GM23338 (cell line): ENCODE measurements at regions not wholly inside any gene's neighbourhood (a gene's known extent, or its start where the extent isn't known, plus 50 kb on each side); places are given as distances from the start of the nearest gene placed in this dataset.
A peak's percentile ranks its signal among the peaks of the same experiment; 100 is the strongest.

Experiments
- ATAC-seq: fragments of 200-7000 bp; cut with Tn5 transposase; 3 replicates; pipeline ENCODE4 v1.9.1; 2020
- DNase-seq: peaks from one replicate; pipeline ENCODE4 v3.0.0-alpha.2; 2015; ENCODE audit warnings: low spot score
- H2AFZ ChIP-seq: fragments of 200-600 bp; sonication (generic); 2 replicates; pipeline ENCODE4 v1.8.0; 2016; ENCODE audit warnings: antibody characterized with exemption, mild to moderate bottlenecking, moderate library complexity
- H3F3A ChIP-seq: fragments of 200-600 bp; sonication (generic); replicated peaks from 2 replicates; pipeline ENCODE4 v1.8.0; 2017; ENCODE audit warnings: antibody characterized with exemption, mixed run types, low read depth
- H3K27ac ChIP-seq: fragments of 200-600 bp; sonication (generic); 2 replicates; pipeline ENCODE4 v1.6.1; 2016; ENCODE audit warnings: low read depth
- H3K27me3 ChIP-seq: fragments of 200-600 bp; sonication (generic); 2 replicates; pipeline ENCODE4 v1.8.0; 2016; ENCODE audit warnings: mild to moderate bottlenecking, mixed run types, moderate library complexity; ENCODE audit not compliant: insufficient read depth
- H3K36me3 ChIP-seq: fragments of 200-600 bp; sonication (generic); 2 replicates; pipeline ENCODE4 v1.8.0; 2016; ENCODE audit warnings: mild to moderate bottlenecking; ENCODE audit not compliant: insufficient read depth
- H3K4me1 ChIP-seq: fragments of 200-600 bp; sonication (generic); 2 replicates; pipeline ENCODE4 v1.8.0; 2016; ENCODE audit warnings: mild to moderate bottlenecking, moderate library complexity; ENCODE audit not compliant: insufficient read depth
- H3K4me2 ChIP-seq: fragments of 200-600 bp; sonication (generic); 2 replicates; pipeline ENCODE4 v1.7.1; 2017; ENCODE audit warnings: mixed run types
- H3K4me3 ChIP-seq: fragments of 200-600 bp; sonication (generic); 2 replicates; pipeline ENCODE4 v1.6.1; 2016; ENCODE audit warnings: mixed run types
- H3K79me2 ChIP-seq: fragments of 200-600 bp; sonication (generic); replicated peaks from 2 replicates; pipeline ENCODE4 v1.8.0; 2017; ENCODE audit warnings: mild to moderate bottlenecking; ENCODE audit not compliant: insufficient read depth
- H3K9me2 ChIP-seq: fragments of 200-600 bp; sonication (generic); 2 replicates; pipeline ENCODE4 v1.8.0; 2017; ENCODE audit not compliant: insufficient read depth
- H4K20me1 ChIP-seq: fragments of 200-600 bp; sonication (generic); replicated peaks from 2 replicates; pipeline ENCODE4 v1.8.0; 2017; ENCODE audit warnings: mild to moderate bottlenecking; ENCODE audit not compliant: insufficient read depth
- H3K27ac Mint-ChIP-seq: 2 replicates; pipeline ENCODE4 v1.8.0; 2020; ENCODE audit warnings: inconsistent platforms, mild to moderate bottlenecking, moderate library complexity, mixed read lengths
- H3K27me3 Mint-ChIP-seq: 3 replicates; pipeline ENCODE4 v1.8.0; 2022; ENCODE audit warnings: low read depth, mild to moderate bottlenecking, moderate library complexity, mixed read lengths, inconsistent platforms; ENCODE audit not compliant: insufficient read depth, poor library complexity
- H3K36me3 Mint-ChIP-seq: 3 replicates; pipeline ENCODE4 v1.8.0; 2021; ENCODE audit warnings: low read depth, mild to moderate bottlenecking, inconsistent platforms, moderate library complexity, mixed read lengths
- H3K4me1 Mint-ChIP-seq: 3 replicates; pipeline ENCODE4 v1.8.0; 2020; ENCODE audit warnings: mild to moderate bottlenecking, inconsistent platforms, mixed read lengths
- H3K4me3 Mint-ChIP-seq: 3 replicates; pipeline ENCODE4 v1.8.0; 2021; ENCODE audit warnings: moderate library complexity, mild to moderate bottlenecking, inconsistent platforms, mixed read lengths
- H3K9me3 Mint-ChIP-seq: 3 replicates; pipeline ENCODE4 v1.8.0; 2020; ENCODE audit warnings: moderate library complexity, mild to moderate bottlenecking, inconsistent platforms, mixed read lengths
- JUNB ChIP-seq: IDR thresholded peaks from one replicate; pipeline ENCODE4 v1.6.1; 2016; ENCODE audit warnings: antibody characterized with exemption; ENCODE audit not compliant: unreplicated experiment
- NANOG ChIP-seq: IDR thresholded peaks from 2 replicates; pipeline ENCODE4 v1.6.1; 2016; ENCODE audit warnings: antibody characterized with exemption, borderline replicate concordance
- POLR2AphosphoS5 ChIP-seq: IDR thresholded peaks from 2 replicates; pipeline ENCODE4 v1.6.1; 2016; ENCODE audit warnings: antibody characterized with exemption, low read depth
- STAT1 ChIP-seq: IDR thresholded peaks from one replicate; pipeline ENCODE4 v1.6.1; 2016; ENCODE audit warnings: antibody characterized with exemption; ENCODE audit not compliant: unreplicated experiment
- ZNF114 ChIP-seq: fragments of 250-450 bp; sonication (Bioruptor Pico); IDR thresholded peaks from 2 replicates; pipeline ENCODE4 v1.5.0; 2020; ENCODE audit warnings: mild to moderate bottlenecking, moderate library complexity
- ZNF331 ChIP-seq: fragments of 250-450 bp; sonication (Bioruptor Pico); IDR thresholded peaks from 2 replicates; pipeline ENCODE4 v1.5.0; 2020; ENCODE audit warnings: low read depth, mild to moderate bottlenecking, moderate library complexity
- TF ChIP-seq, protein P1 (sequence below): fragments of 250-450 bp; sonication (Bioruptor Pico); IDR thresholded peaks from 2 replicates; pipeline ENCODE4 v1.5.0; 2020; ENCODE audit warnings: mild to moderate bottlenecking, moderate library complexity
- TF ChIP-seq, protein P2 (sequence below): IDR thresholded peaks from 2 replicates; pipeline ENCODE4 v1.6.1; 2016; ENCODE audit warnings: antibody characterized with exemption
- TF ChIP-seq, protein P3 (sequence below): IDR thresholded peaks from one replicate; pipeline ENCODE4 v1.6.1; 2018; ENCODE audit warnings: antibody characterized with exemption; ENCODE audit not compliant: unreplicated experiment

DNA sequence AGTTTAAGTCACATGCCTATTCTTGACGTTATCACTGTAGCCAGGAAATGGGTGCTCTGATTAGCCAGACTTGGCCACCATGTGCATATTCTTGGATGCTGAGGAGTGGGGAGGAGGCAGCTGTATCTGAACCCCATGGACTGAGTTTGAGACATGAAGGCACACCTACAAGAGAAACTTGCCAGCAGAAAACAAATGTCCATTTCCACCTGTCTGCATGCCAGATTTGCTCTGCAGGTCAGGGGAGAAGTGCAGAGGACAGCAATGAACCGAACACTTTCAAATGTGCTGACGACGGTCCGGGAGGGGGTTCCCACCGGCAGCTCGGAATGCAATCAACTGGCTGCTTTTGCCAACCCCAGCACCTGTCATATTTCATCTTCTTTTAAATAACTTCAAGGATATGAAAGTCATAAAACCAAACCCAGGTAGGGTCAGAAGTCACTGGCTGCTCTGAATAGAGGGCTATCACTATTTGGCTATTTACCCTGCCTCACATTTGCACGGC, 287.8 kb upstream of the N4BP1 start (continued):
- TF ChIP-seq, protein P1, sequence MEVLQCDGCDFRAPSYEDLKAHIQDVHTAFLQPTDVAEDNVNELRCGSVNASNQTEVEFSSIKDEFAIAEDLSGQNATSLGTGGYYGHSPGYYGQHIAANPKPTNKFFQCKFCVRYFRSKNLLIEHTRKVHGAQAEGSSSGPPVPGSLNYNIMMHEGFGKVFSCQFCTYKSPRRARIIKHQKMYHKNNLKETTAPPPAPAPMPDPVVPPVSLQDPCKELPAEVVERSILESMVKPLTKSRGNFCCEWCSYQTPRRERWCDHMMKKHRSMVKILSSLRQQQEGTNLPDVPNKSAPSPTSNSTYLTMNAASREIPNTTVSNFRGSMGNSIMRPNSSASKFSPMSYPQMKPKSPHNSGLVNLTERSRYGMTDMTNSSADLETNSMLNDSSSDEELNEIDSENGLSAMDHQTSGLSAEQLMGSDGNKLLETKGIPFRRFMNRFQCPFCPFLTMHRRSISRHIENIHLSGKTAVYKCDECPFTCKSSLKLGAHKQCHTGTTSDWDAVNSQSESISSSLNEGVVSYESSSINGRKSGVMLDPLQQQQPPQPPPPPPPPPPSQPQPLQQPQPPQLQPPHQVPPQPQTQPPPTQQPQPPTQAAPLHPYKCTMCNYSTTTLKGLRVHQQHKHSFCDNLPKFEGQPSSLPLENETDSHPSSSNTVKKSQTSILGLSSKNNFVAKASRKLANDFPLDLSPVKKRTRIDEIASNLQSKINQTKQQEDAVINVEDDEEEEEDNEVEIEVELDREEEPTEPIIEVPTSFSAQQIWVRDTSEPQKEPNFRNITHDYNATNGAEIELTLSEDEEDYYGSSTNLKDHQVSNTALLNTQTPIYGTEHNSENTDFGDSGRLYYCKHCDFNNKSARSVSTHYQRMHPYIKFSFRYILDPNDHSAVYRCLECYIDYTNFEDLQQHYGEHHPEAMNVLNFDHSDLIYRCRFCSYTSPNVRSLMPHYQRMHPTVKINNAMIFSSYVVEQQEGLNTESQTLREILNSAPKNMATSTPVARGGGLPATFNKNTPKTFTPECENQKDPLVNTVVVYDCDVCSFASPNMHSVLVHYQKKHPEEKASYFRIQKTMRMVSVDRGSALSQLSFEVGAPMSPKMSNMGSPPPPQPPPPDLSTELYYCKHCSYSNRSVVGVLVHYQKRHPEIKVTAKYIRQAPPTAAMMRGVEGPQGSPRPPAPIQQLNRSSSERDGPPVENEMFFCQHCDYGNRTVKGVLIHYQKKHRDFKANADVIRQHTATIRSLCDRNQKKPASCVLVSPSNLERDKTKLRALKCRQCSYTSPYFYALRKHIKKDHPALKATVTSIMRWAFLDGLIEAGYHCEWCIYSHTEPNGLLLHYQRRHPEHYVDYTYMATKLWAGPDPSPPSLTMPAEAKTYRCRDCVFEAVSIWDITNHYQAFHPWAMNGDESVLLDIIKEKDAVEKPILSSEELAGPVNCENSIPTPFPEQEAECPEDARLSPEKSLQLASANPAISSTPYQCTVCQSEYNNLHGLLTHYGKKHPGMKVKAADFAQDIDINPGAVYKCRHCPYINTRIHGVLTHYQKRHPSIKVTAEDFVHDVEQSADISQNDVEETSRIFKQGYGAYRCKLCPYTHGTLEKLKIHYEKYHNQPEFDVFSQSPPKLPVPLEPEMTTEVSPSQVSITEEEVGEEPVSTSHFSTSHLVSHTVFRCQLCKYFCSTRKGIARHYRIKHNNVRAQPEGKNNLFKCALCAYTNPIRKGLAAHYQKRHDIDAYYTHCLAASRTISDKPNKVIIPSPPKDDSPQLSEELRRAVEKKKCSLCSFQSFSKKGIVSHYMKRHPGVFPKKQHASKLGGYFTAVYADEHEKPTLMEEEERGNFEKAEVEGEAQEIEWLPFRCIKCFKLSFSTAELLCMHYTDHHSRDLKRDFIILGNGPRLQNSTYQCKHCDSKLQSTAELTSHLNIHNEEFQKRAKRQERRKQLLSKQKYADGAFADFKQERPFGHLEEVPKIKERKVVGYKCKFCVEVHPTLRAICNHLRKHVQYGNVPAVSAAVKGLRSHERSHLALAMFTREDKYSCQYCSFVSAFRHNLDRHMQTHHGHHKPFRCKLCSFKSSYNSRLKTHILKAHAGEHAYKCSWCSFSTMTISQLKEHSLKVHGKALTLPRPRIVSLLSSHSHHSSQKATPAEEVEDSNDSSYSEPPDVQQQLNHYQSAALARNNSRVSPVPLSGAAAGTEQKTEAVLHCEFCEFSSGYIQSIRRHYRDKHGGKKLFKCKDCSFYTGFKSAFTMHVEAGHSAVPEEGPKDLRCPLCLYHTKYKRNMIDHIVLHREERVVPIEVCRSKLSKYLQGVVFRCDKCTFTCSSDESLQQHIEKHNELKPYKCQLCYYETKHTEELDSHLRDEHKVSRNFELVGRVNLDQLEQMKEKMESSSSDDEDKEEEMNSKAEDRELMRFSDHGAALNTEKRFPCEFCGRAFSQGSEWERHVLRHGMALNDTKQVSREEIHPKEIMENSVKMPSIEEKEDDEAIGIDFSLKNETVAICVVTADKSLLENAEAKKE: no peak
- TF ChIP-seq NANOG (no peak), STAT1 (no peak), JUNB (no peak), ZNF331 (CRISPR knock-in tag) (no peak), ZNF114 (CRISPR knock-in tag) (no peak), POLR2AphosphoS5 (no peak)
- TF ChIP-seq, protein P2, sequence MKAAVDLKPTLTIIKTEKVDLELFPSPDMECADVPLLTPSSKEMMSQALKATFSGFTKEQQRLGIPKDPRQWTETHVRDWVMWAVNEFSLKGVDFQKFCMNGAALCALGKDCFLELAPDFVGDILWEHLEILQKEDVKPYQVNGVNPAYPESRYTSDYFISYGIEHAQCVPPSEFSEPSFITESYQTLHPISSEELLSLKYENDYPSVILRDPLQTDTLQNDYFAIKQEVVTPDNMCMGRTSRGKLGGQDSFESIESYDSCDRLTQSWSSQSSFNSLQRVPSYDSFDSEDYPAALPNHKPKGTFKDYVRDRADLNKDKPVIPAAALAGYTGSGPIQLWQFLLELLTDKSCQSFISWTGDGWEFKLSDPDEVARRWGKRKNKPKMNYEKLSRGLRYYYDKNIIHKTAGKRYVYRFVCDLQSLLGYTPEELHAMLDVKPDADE: no peak

DNA sequence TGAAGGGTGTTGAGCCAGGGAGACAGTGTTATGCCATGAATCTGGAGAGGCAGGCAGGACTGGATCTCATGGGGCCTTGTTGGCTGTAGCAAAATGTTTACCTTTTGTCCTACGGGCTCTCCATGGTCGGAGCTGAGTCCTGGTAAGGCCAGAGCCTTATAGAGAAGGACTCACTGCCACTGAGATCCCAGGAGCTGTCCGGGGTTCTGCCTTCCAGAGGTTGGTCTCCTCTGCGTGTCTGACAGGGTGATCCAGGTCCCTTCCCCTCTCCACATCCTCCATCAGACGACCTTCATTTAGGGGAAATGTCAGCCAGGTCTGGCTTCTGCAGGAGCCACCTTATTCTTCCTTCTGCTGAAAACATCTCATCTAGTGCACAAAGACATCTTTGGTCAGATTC, 285.2 kb upstream of the N4BP1 start:
- ATAC-seq (peak; percentile 78), DNase-seq (peak; percentile 23)
- Histone ChIP-seq H3K36me3 (no peaks in the 10 kb centered on the region), H3K9me2 (peaks cover 12% of the 10 kb centered on the region; the same call in 1 of the 2 replicates), H3K4me1 (no peaks in the 10 kb centered on the region), H3K27me3 (no peaks in the 10 kb centered on the region), H3K4me3 (no peak overlapping the region), H3K79me2 (no peaks in the 10 kb centered on the region), H3F3A (no peaks in the 10 kb centered on the region), H3K27ac (no peak overlapping the region), H2AFZ (no peak overlapping the region), H4K20me1 (no peaks in the 10 kb centered on the region), H3K4me2 (no peak overlapping the region)
- Mint-ChIP-seq H3K9me3 (no peaks in the 10 kb centered on the region; the same call in 2 of the 3 replicates), H3K27me3 (peaks cover 3% of the 10 kb centered on the region), H3K27ac (no peak overlapping the region), H3K4me3 (no peak overlapping the region), H3K36me3 (no peaks in the 10 kb centered on the region; the same call in 2 of the 3 replicates), H3K4me1 (peaks cover 4% of the 10 kb centered on the region; the same call in 2 of the 3 replicates)
- no peak for TF ChIP-seq STAT1
- TF ChIP-seq ZNF114 (CRISPR knock-in tag): no peak
- TF ChIP-seq, protein P3, sequence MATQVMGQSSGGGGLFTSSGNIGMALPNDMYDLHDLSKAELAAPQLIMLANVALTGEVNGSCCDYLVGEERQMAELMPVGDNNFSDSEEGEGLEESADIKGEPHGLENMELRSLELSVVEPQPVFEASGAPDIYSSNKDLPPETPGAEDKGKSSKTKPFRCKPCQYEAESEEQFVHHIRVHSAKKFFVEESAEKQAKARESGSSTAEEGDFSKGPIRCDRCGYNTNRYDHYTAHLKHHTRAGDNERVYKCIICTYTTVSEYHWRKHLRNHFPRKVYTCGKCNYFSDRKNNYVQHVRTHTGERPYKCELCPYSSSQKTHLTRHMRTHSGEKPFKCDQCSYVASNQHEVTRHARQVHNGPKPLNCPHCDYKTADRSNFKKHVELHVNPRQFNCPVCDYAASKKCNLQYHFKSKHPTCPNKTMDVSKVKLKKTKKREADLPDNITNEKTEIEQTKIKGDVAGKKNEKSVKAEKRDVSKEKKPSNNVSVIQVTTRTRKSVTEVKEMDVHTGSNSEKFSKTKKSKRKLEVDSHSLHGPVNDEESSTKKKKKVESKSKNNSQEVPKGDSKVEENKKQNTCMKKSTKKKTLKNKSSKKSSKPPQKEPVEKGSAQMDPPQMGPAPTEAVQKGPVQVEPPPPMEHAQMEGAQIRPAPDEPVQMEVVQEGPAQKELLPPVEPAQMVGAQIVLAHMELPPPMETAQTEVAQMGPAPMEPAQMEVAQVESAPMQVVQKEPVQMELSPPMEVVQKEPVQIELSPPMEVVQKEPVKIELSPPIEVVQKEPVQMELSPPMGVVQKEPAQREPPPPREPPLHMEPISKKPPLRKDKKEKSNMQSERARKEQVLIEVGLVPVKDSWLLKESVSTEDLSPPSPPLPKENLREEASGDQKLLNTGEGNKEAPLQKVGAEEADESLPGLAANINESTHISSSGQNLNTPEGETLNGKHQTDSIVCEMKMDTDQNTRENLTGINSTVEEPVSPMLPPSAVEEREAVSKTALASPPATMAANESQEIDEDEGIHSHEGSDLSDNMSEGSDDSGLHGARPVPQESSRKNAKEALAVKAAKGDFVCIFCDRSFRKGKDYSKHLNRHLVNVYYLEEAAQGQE: peak; percentile 71
